ENCODE measurements at regions not wholly inside any gene's neighbourhood (a gene's known extent, or its start where the extent isn't known, plus 50 kb on each side); places are given as distances from the start of the nearest gene placed in this dataset.
"Not testable (repeated sequence)": the region's sequence is repeated elsewhere in the genome, so short reads cannot be mapped to it uniquely, and the experiment has no call there.

GRCh38 chrX:38473701-38474100, 87.6 kb upstream of the TSPAN7 start:
- peak; percentile 11 to 19 (median 15) for DNase-seq

- no peak for DNase-seq
Observed at GRCh38 chrX:38474543-38474942, 86.8 kb upstream of the TSPAN7 start.

GRCh38 chrX:38482183-38482582, 79.2 kb upstream of the TSPAN7 start:
- DNase-seq = no peak

GRCh38 chrX:38484607-38485498, 76.5 kb upstream of the TSPAN7 start:
- no peak for DNase-seq

- no peak for DNase-seq
Observed at GRCh38 chrX:38489341-38489740, 72.0 kb upstream of the TSPAN7 start.

- DNase-seq = no peak
Observed at GRCh38 chrX:38494239-38494823, 67.0 kb upstream of the TSPAN7 start.

GRCh38 chrX:38499658-38500057, 61.7 kb upstream of the TSPAN7 start:
- DNase-seq = not testable (repeated sequence)

GRCh38 chrX:38500141-38500540, 61.2 kb upstream of the TSPAN7 start:
- peak in 1 of 3 donors; percentile 16 for DNase-seq

- DNase-seq = peak in 1 of 3 donors; percentile 15
Observed at GRCh38 chrX:38500866-38501265, 60.5 kb upstream of the TSPAN7 start.

GRCh38 chrX:38505583-38505982, 55.8 kb upstream of the TSPAN7 start:
- no peak for DNase-seq

All from muscle of back (tissue), 3 donors.